ENCODE measurements at regions not wholly inside any gene's neighbourhood (a gene's known extent, or its start where the extent isn't known, plus 50 kb on each side); places are given as distances from the start of the nearest gene placed in this dataset.

DNA sequence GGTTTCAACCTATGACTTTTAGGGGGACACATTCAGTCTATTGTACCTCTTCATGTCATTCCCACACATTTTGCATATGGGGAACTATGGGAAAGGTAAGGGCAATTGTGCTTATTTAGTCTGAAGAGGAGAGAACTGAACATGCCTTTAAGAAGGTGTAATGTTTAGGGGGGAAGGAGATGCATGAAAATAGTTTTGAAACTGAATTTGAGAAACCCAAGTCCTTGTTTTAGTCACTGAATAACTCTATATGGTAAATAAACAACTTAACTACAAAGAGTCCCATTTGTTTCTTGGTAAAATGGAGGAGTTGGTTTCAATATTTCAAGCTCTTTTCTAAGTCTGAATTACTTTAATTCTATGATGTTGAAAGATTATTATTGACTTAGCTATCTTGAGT, 166.1 kb downstream of the DNAJB9 start:
- in situ Hi-C loops (cut with MboI): no loop called here
- Histone ChIP-seq H4K20me1 (ENCODE audit: control insufficient read depth, insufficient read depth) (no peaks in the 10 kb centered on the region), H3K79me2 (ENCODE audit: control insufficient read depth, insufficient read depth, low read length) (no peaks in the 10 kb centered on the region), H3K36me3 (ENCODE audit: control insufficient read depth in 2 of 2, insufficient read depth in 2 of 2, low read length in 1 of 2) (no peaks in the 10 kb centered on the region), H3K4me2 (ENCODE audit: control insufficient read depth, insufficient read depth) (no peak overlapping the region), H3K4me1 (ENCODE audit: control insufficient read depth, insufficient read depth, low read length) (no peaks in the 10 kb centered on the region), H3K27ac (ENCODE audit: control insufficient read depth, insufficient read depth) (no peak overlapping the region), H3K4me3 (no peak overlapping the region), H3K9me3 (replicated peaks; ENCODE audit: control insufficient read depth, insufficient read depth, low read length) (no peaks in the 10 kb centered on the region), H3K27me3 (replicated peaks in 1 of 2; ENCODE audit: control insufficient read depth in 2 of 2, insufficient read depth in 2 of 2, low read length in 1 of 2) (no peaks in the 10 kb centered on the region), H2AFZ (ENCODE audit: control insufficient read depth, low read depth, low read length) (no peak overlapping the region), H3K9ac (ENCODE audit: control insufficient read depth, insufficient read depth, low read length) (no peak overlapping the region)
- RAD21 ChIA-PET (ENCODE audit: unreplicated experiment): no interaction called here
- CTCF ChIA-PET: no interaction called here
- TF ChIP-seq SRF (IDR thresholded peaks at IDR 0.05; ENCODE audit: low read depth in 2 of 2, low read length in 2 of 2) (no peak), ZNF687 (IDR thresholded peaks at IDR 0.05) (no peak), ESRRA (IDR thresholded peaks at IDR 0.05; ENCODE audit: low read length) (no peak), NFYA (IDR thresholded peaks at IDR 0.05; ENCODE audit: borderline replicate concordance, low read depth, low read length) (no peak), YBX1 (IDR thresholded peaks at IDR 0.05) (no peak), SMAD1 (IDR thresholded peaks at IDR 0.05; ENCODE audit: low read depth, partially characterized antibody) (no peak), GATAD2B (conservative IDR thresholded peaks at IDR 0.05; ENCODE audit: low read depth) (no peak), RCOR1 (conservative IDR thresholded peaks at IDR 0.05; ENCODE audit: low read depth, low read length) (no peak), MTA2 (IDR thresholded peaks at IDR 0.05; ENCODE audit: low read depth) (no peak), ZZZ3 (IDR thresholded peaks at IDR 0.05; ENCODE audit: control insufficient read depth, insufficient read length, low read depth) (no peak), LARP7 (IDR thresholded peaks at IDR 0.05) (no peak), SREBF2 (IDR thresholded peaks at IDR 0.05; ENCODE audit: low read length) (no peak), RB1 (IDR thresholded peaks at IDR 0.05; ENCODE audit: borderline replicate concordance) (no peak), POU2F2 (IDR thresholded peaks at IDR 0.05; ENCODE audit: borderline replicate concordance, low read depth, low read length) (no peak), CBFB (IDR thresholded peaks at IDR 0.05; ENCODE audit: low read depth) (no peak)
- ATAC-seq (no peak), FAIRE-seq (no peak), DNase-seq (ENCODE audit: low read depth, low spot score) (no peak)
- POLR2A ChIA-PET: no interaction called here
- BruUV-seq (replicated peaks): no TSS peak
- SMC1A ChIA-PET (ENCODE audit: uncharacterized antibody, unreplicated experiment): no interaction called here
- intact Hi-C loops (cut with micrococcal nuclease; ENCODE audit: unreplicated experiment): no loop called here
